ENCODE measurements at regions not wholly inside any gene's neighbourhood (a gene's known extent, or its start where the extent isn't known, plus 50 kb on each side); places are given as distances from the start of the nearest gene placed in this dataset.

- ChIA-PET CTCF (no interaction called here), POLR2A (no interaction called here)
- Histone ChIP-seq H3K27me3 (replicated peaks; ENCODE audit: control insufficient read depth, insufficient read depth, low read length) (no peaks in the 10 kb centered on the region), H3K4me1 (peaks cover 43% of the 10 kb centered on the region), H3K9me3 (no peaks in the 10 kb centered on the region), H3K4me3 (ENCODE audit: low read depth, low read length) (no peak overlapping the region), H3K36me3 (ENCODE audit: control insufficient read depth, insufficient read depth, low read length) (no peaks in the 10 kb centered on the region)
- Mint-ChIP-seq H3K36me3 (ENCODE audit: insufficient read depth, unreplicated experiment) (no peaks in the 10 kb centered on the region), H3K9me3 (ENCODE audit: unreplicated experiment) (no peaks in the 10 kb centered on the region), H3K4me3 (ENCODE audit: unreplicated experiment) (no peak overlapping the region), H3K4me1 (ENCODE audit: low read depth, unreplicated experiment) (peaks cover 15% of the 10 kb centered on the region), H3K27me3 (ENCODE audit: insufficient read depth, unreplicated experiment) (no peaks in the 10 kb centered on the region), H3K27ac (ENCODE audit: unreplicated experiment) (no peak overlapping the region)
- no peak for DNase-seq
- BruUV-seq (replicated peaks) = no TSS peak
- intact Hi-C loops (cut with micrococcal nuclease; ENCODE audit: unreplicated experiment) = loop anchor here (10.0 kb wide), 1 partner anchor 98 kb away; no protein-coding TSS in a partner anchor
- TF ChIP-seq CTCF (IDR thresholded peaks at IDR 0.05; ENCODE audit: insufficient read depth in 1 of 2, low read depth in 1 of 2, low read length in 1 of 2, severe bottlenecking in 1 of 2, unreplicated experiment in 1 of 2) = no peak
Measured at GRCh38 chr6:14312587-14312986, 195.0 kb downstream of the CD83 start.

- TF ChIP-seq CTCF (IDR thresholded peaks at IDR 0.05; ENCODE audit: insufficient read depth in 1 of 2, low read depth in 1 of 2, low read length in 1 of 2, severe bottlenecking in 1 of 2, unreplicated experiment in 1 of 2) = no peak
- BruUV-seq (replicated peaks) = no TSS peak
- Mint-ChIP-seq H3K4me1 (ENCODE audit: low read depth, unreplicated experiment) (peaks cover 15% of the 10 kb centered on the region), H3K9me3 (ENCODE audit: unreplicated experiment) (no peaks in the 10 kb centered on the region), H3K4me3 (ENCODE audit: unreplicated experiment) (no peak overlapping the region), H3K27me3 (ENCODE audit: insufficient read depth, unreplicated experiment) (no peaks in the 10 kb centered on the region), H3K36me3 (ENCODE audit: insufficient read depth, unreplicated experiment) (no peaks in the 10 kb centered on the region), H3K27ac (ENCODE audit: unreplicated experiment) (no peak overlapping the region)
- intact Hi-C loops (cut with micrococcal nuclease; ENCODE audit: unreplicated experiment) = loop anchor here (10.0 kb wide), 1 partner anchor 98 kb away; no protein-coding TSS in a partner anchor
- no peaks in the 10 kb centered on the region for H3K27me3 ChIP-seq (replicated peaks; ENCODE audit: control insufficient read depth, insufficient read depth, low read length)
- H3K36me3 ChIP-seq (ENCODE audit: control insufficient read depth, insufficient read depth, low read length) = no peaks in the 10 kb centered on the region
- CTCF ChIA-PET = no interaction called here
- no peak overlapping the region for H3K4me3 ChIP-seq (ENCODE audit: low read depth, low read length)
- no peaks in the 10 kb centered on the region for H3K9me3 ChIP-seq
- H3K4me1 ChIP-seq = peaks cover 43% of the 10 kb centered on the region
- no peak for DNase-seq
- POLR2A ChIA-PET = no interaction called here
Measured at GRCh38 chr6:14313248-14313647, 195.7 kb downstream of the CD83 start.

GRCh38 chr6:14315353-14315752 is 197.8 kb downstream of the CD83 start:
- CTCF ChIA-PET = no interaction called here
- H3K36me3 ChIP-seq (ENCODE audit: control insufficient read depth, insufficient read depth, low read length) = no peaks in the 10 kb centered on the region
- no TSS peak for BruUV-seq (replicated peaks)
- intact Hi-C loops (cut with micrococcal nuclease; ENCODE audit: unreplicated experiment) = loop anchor here (10.0 kb wide), 1 partner anchor 101 kb away; no protein-coding TSS in a partner anchor
- POLR2A ChIA-PET = no interaction called here
- H3K27me3 ChIP-seq (replicated peaks; ENCODE audit: control insufficient read depth, insufficient read depth, low read length) = no peaks in the 10 kb centered on the region
- Mint-ChIP-seq H3K4me1 (ENCODE audit: low read depth, unreplicated experiment) (peaks cover 15% of the 10 kb centered on the region), H3K27me3 (ENCODE audit: insufficient read depth, unreplicated experiment) (no peaks in the 10 kb centered on the region), H3K4me3 (ENCODE audit: unreplicated experiment) (no peak overlapping the region), H3K9me3 (ENCODE audit: unreplicated experiment) (no peaks in the 10 kb centered on the region), H3K36me3 (ENCODE audit: insufficient read depth, unreplicated experiment) (no peaks in the 10 kb centered on the region), H3K27ac (ENCODE audit: unreplicated experiment) (no peak overlapping the region)
- DNase-seq = no peak
- TF ChIP-seq CTCF (IDR thresholded peaks at IDR 0.05; ENCODE audit: insufficient read depth in 1 of 2, low read depth in 1 of 2, low read length in 1 of 2, severe bottlenecking in 1 of 2, unreplicated experiment in 1 of 2) = no peak
- H3K4me1 ChIP-seq = peaks cover 38% of the 10 kb centered on the region
- no peak overlapping the region for H3K4me3 ChIP-seq (ENCODE audit: low read depth, low read length)
- no peaks in the 10 kb centered on the region for H3K9me3 ChIP-seq

All from Caco-2 (cell line).